ENCODE measurements at regions not wholly inside any gene's neighbourhood (a gene's known extent, or its start where the extent isn't known, plus 50 kb on each side); places are given as distances from the start of the nearest gene placed in this dataset.
A peak's percentile ranks its signal among the peaks of the same experiment; 100 is the strongest.

GRCh38 chr3:137420198-137420995 is 343.7 kb upstream of the SOX14 start:
- Histone ChIP-seq H3K36me3 (no peaks in the 10 kb centered on the region), H3K9me3 (peaks cover 0 to 14% (median 4%) of the 10 kb centered on the region in 4 donors), H3K27ac (no peak overlapping the region), H3K4me3 (no peak overlapping the region), H3K27me3 (no peaks in the 10 kb centered on the region), H3K4me1 (no peaks in the 10 kb centered on the region)
- DNase-seq (no peak), ATAC-seq (ENCODE audit: low FRiP score in 2 of 2) (peak in 1 of 2 donors; percentile 59)
- 84 to 96% methylated on average over 3 to 4 of the region's 4 CpGs for WGBS, 2 donors
- TF ChIP-seq CTCF (IDR thresholded peaks at IDR 0.05): no peak
- TF ChIP-seq POLR2A (IDR thresholded peaks at IDR 0.05): no peak
- TF ChIP-seq EP300 (IDR thresholded peaks at IDR 0.05): no peak
- no peak for TF ChIP-seq POLR2AphosphoS5 (IDR thresholded peaks at IDR 0.05)

- Histone ChIP-seq H3K36me3 (no peaks in the 10 kb centered on the region), H3K4me3 (no peak overlapping the region), H3K9me3 (no peaks in the 10 kb centered on the region), H3K4me1 (no peaks in the 10 kb centered on the region), H3K27me3 (no peaks in the 10 kb centered on the region), H3K27ac (no peak overlapping the region)
- DNase-seq: no peak
- TF ChIP-seq CTCF (IDR thresholded peaks at IDR 0.05) (no peak), POLR2A (IDR thresholded peaks at IDR 0.05) (no peak)
- ATAC-seq (ENCODE audit: low FRiP score in 2 of 2): no peak
Measured at GRCh38 chr3:137438561-137438960, 325.6 kb upstream of the SOX14 start.

- TF ChIP-seq EP300 (IDR thresholded peaks at IDR 0.05) (no peak), POLR2A (IDR thresholded peaks at IDR 0.05) (no peak), CTCF (IDR thresholded peaks at IDR 0.05) (no peak), POLR2AphosphoS5 (IDR thresholded peaks at IDR 0.05) (no peak)
- no peak overlapping the region for H3K4me3 ChIP-seq
- DNase-seq (no peak), ATAC-seq (ENCODE audit: low FRiP score in 2 of 2) (no peak)
- no peaks in the 10 kb centered on the region for H3K27me3 ChIP-seq
- 73 to 92% methylated on average over 4 of the region's 4 CpGs for WGBS, 2 donors
- H3K9me3 ChIP-seq: no peaks in the 10 kb centered on the region
- no peak overlapping the region for H3K27ac ChIP-seq
- H3K4me1 ChIP-seq: no peaks in the 10 kb centered on the region
- no peaks in the 10 kb centered on the region for H3K36me3 ChIP-seq
Measured at GRCh38 chr3:137460944-137461343, 303.2 kb upstream of the SOX14 start.

- DNase-seq (no peak), ATAC-seq (ENCODE audit: low FRiP score in 2 of 2) (no peak)
- Histone ChIP-seq H3K9me3 (no peaks in the 10 kb centered on the region), H3K36me3 (no peaks in the 10 kb centered on the region), H3K4me1 (no peaks in the 10 kb centered on the region), H3K27me3 (no peaks in the 10 kb centered on the region), H3K4me3 (no peak overlapping the region), H3K27ac (no peak overlapping the region)
- WGBS, 2 donors: 83 to 87% methylated on average over 5 of the region's 5 CpGs
- TF ChIP-seq POLR2AphosphoS5 (IDR thresholded peaks at IDR 0.05) (no peak), POLR2A (IDR thresholded peaks at IDR 0.05) (no peak), EP300 (IDR thresholded peaks at IDR 0.05) (no peak), CTCF (IDR thresholded peaks at IDR 0.05) (no peak)
Measured at GRCh38 chr3:137463131-137463530, 301.0 kb upstream of the SOX14 start.

GRCh38 chr3:137464341-137464740 is 299.8 kb upstream of the SOX14 start:
- H3K27me3 ChIP-seq: no peaks in the 10 kb centered on the region
- H3K4me3 ChIP-seq: no peak overlapping the region
- H3K4me1 ChIP-seq: no peaks in the 10 kb centered on the region
- DNase-seq: no peak
- 52 to 62% methylated on average over 4 of the region's 4 CpGs for WGBS, 2 donors
- no peak overlapping the region for H3K27ac ChIP-seq
- no peak for ATAC-seq (ENCODE audit: low FRiP score in 2 of 2)
- H3K9me3 ChIP-seq: no peaks in the 10 kb centered on the region
- TF ChIP-seq POLR2A (IDR thresholded peaks at IDR 0.05) (no peak), EP300 (IDR thresholded peaks at IDR 0.05) (no peak), POLR2AphosphoS5 (IDR thresholded peaks at IDR 0.05) (no peak), CTCF (IDR thresholded peaks at IDR 0.05) (no peak)
- H3K36me3 ChIP-seq: no peaks in the 10 kb centered on the region

All from upper lobe of left lung (tissue), 6 donors.